ENCODE measurements at regions not wholly inside any gene's neighbourhood (a gene's known extent, or its start where the extent isn't known, plus 50 kb on each side); places are given as distances from the start of the nearest gene placed in this dataset.

DNA sequence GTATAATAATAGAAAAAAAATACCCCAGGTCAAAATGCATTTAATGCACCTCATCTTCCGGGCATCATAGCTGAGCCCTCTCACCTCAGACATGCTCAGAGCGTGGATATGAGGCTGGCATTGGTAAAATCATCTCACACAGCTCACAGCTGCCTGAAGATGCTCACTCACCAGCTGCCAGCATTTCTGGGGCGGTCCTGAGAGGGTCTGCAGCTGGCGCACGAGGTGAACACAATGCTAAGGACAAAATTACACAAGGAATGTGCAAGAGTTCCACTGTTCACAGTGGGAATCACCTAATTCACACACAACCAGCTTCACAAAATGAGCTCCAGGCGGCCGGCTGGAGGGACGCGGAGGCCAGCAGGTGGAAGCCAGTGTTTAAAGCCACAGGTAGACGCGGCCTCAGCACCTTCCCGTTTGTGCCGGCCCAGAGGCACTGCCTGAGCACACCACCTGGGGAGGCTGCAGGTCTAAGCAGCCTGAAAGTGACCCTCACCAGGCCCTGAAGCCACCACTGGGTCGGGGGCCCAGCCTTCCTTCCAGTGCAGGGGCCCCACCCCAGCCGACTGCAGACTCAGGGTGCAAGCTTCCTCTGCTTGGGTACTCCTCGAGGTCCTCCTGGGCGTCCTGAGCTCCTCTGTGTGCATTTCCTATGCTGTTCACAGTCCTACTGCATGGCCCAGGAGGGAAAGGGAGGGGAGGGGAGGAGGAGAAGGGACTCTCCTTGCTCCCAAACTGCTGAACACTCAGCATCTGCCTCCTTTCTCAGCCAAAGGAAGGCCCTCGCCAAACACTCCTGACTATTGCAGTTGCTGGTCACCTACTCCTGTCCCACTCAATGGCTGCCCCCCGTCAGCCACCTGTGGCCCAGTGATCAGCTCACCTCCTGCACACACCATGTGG, 61.2 kb upstream of the FAM20C start:
- TF ChIP-seq, protein P1, sequence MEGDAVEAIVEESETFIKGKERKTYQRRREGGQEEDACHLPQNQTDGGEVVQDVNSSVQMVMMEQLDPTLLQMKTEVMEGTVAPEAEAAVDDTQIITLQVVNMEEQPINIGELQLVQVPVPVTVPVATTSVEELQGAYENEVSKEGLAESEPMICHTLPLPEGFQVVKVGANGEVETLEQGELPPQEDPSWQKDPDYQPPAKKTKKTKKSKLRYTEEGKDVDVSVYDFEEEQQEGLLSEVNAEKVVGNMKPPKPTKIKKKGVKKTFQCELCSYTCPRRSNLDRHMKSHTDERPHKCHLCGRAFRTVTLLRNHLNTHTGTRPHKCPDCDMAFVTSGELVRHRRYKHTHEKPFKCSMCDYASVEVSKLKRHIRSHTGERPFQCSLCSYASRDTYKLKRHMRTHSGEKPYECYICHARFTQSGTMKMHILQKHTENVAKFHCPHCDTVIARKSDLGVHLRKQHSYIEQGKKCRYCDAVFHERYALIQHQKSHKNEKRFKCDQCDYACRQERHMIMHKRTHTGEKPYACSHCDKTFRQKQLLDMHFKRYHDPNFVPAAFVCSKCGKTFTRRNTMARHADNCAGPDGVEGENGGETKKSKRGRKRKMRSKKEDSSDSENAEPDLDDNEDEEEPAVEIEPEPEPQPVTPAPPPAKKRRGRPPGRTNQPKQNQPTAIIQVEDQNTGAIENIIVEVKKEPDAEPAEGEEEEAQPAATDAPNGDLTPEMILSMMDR (IDR thresholded peaks at IDR 0.05): no peak
- TF ChIP-seq POLR2AphosphoS5 (IDR thresholded peaks at IDR 0.05): no peak
